ENCODE measurements at regions not wholly inside any gene's neighbourhood (a gene's known extent, or its start where the extent isn't known, plus 50 kb on each side); places are given as distances from the start of the nearest gene placed in this dataset.

DNA sequence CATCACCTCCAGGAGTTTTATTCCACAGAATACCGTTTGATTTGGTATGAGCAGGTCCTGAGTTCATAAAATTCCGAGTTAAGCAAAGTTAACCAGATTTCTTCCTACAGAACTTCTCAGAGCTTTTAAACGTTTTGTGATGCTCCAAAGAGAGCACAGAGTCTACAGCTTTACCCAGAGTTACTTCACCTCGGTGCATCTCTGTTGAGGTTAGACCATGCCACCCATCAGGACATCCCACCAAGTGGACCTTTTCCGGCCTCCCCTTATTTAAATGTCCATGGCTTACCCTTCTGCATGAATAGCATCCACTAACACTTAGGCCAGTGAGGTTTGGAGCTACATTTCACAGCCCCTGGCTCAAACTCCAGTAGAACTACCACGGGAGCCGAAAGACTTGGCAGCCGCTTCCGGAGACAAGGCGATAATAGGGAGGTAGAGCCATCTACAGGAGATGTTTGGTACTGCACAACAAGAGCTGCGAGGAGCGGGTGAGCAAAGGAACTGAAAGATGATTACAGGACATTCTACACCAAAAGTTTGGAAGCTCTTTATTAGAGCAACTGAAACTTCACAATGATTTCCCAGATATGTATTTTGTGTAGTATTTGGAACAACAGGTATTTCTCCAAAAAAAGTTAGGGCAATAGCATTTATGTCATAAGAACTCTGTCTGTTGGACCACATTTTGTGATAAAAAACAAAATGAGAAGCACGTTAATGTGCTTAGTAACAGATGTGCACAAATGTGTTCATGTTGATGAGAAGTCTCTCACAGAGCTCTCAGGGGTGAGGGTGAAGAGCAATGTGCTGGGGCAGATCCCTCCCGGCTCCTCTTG is 174.7 kb downstream of the HERPUD2 start:
- no peak overlapping the region for H3K4me3 ChIP-seq (ENCODE audit: low read depth, low read length)
- DNase-seq (ENCODE audit: low read depth) = peak; percentile 80
- TF ChIP-seq, protein P1, sequence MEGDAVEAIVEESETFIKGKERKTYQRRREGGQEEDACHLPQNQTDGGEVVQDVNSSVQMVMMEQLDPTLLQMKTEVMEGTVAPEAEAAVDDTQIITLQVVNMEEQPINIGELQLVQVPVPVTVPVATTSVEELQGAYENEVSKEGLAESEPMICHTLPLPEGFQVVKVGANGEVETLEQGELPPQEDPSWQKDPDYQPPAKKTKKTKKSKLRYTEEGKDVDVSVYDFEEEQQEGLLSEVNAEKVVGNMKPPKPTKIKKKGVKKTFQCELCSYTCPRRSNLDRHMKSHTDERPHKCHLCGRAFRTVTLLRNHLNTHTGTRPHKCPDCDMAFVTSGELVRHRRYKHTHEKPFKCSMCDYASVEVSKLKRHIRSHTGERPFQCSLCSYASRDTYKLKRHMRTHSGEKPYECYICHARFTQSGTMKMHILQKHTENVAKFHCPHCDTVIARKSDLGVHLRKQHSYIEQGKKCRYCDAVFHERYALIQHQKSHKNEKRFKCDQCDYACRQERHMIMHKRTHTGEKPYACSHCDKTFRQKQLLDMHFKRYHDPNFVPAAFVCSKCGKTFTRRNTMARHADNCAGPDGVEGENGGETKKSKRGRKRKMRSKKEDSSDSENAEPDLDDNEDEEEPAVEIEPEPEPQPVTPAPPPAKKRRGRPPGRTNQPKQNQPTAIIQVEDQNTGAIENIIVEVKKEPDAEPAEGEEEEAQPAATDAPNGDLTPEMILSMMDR (IDR thresholded peaks at IDR 0.05; ENCODE audit: insufficient read depth, low read length) = peak; percentile 88

DNA sequence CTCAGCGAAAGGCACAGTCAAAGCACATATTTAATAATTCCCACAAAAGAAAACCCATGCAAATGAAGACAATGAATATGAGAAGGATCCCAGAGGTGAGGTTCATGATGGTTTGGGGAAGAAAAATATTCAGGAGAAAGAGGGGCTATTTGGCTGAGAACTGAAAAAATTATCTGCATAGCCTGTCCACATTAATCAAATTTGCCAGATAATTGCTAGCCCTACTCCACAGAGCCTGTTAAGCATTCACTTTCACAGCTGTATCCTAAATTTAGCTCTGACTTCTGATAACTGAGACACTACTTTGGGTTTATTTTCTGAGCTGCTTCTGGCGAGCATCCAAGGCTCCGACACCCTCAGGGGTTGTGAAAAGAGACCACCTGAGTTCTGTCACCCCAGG is 176.2 kb downstream of the HERPUD2 start:
- no peak overlapping the region for H3K4me3 ChIP-seq (ENCODE audit: low read depth, low read length)
- TF ChIP-seq, protein P1 (IDR thresholded peaks at IDR 0.05; ENCODE audit: insufficient read depth, low read length) = no peak
- DNase-seq (ENCODE audit: low read depth) = no peak

DNA sequence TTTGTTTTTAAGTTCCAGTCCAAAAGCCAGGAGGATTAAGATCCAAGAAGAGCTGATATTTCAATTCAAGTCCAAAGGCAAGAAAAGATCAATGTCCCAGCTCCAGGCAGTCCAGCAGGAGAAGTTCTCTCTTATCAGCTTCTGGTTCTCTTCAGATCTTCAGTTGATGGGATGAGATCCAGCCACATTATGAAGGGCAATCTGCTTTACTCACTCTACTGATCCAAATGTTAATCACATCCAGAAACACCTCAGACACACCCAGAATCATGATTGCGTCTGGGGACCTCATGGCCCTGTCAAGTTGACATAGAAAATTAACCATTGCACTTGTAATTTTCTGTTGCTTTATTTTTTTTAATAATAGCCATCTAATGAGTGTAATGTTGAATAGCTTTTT is 178.4 kb downstream of the HERPUD2 start:
- DNase-seq (ENCODE audit: low read depth) = no peak
- TF ChIP-seq, protein P1 (IDR thresholded peaks at IDR 0.05; ENCODE audit: insufficient read depth, low read length) = no peak
- H3K4me3 ChIP-seq (ENCODE audit: low read depth, low read length) = no peak overlapping the region

DNA sequence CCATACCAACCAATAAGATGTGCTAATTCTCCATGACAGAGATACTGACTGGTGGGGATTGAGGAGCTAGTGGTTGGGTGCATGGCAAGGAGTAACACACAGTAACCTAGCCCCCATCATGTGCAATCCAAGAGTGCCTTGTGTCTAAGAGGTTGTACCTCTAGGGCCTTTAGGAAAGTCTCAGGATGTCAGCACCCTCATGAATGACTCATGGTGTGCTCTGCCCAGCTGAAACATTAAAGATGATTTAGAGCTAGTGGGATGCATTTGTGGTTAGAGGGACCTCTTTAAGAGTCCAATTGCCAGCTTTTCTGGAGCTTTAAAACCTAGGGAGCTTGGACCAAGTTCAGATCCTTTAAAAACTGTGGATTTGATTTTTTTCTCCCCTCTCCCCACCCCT is 181.1 kb downstream of the HERPUD2 start:
- DNase-seq (ENCODE audit: low read depth) = no peak
- no peak overlapping the region for H3K4me3 ChIP-seq (ENCODE audit: low read depth, low read length)
- TF ChIP-seq, protein P1 (IDR thresholded peaks at IDR 0.05; ENCODE audit: insufficient read depth, low read length) = no peak

DNA sequence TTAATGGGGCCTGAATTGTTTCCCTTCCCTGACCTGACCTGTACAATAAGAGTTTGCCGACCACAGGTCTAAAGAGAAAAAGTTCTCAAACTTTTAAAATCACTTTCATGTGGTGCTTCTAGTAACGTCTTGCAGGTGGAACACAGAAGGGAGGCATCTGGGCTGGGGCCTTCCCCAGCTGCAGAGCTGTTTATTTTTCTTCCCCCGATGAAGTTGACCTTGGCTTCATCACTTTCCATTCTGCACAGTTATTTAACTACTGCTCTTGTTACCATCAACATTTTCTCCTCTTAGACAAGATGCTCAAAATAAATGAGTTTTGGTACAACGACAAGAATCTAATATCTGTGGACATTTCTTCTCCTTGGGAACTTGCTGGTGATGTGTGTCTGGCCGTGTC is 181.7 kb downstream of the HERPUD2 start:
- TF ChIP-seq, protein P1 (IDR thresholded peaks at IDR 0.05; ENCODE audit: insufficient read depth, low read length) = no peak
- DNase-seq (ENCODE audit: low read depth) = no peak
- no peak overlapping the region for H3K4me3 ChIP-seq (ENCODE audit: low read depth, low read length)

DNA sequence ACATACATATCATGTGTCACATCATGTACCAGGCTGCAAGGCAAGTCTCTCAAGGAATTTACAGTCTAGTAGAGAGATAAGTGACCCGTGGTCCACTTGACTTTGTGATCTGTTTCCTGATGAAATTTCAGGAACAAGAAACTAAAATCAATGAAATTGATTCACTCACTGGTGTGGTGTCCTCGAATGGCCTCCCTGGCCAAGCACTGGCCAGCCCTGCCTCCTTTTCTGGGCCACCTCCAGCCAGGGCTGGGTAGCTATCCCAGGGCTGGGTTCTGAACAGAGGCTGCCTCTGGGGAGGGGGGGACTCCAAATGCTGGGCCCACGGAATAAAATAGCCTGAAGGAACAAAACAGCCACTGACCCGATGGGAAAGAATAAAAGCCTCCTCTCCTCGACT is 182.2 kb downstream of the HERPUD2 start:
- TF ChIP-seq, protein P1 (IDR thresholded peaks at IDR 0.05; ENCODE audit: insufficient read depth, low read length) = no peak
- DNase-seq (ENCODE audit: low read depth) = no peak
- no peak overlapping the region for H3K4me3 ChIP-seq (ENCODE audit: low read depth, low read length)
